Right lobe of liver (tissue), 6 donors: ENCODE measurements at regions not wholly inside any gene's neighbourhood (a gene's known extent, or its start where the extent isn't known, plus 50 kb on each side); places are given as distances from the start of the nearest gene placed in this dataset.
"Not testable (repeated sequence)": the region's sequence is repeated elsewhere in the genome, so short reads cannot be mapped to it uniquely, and the experiment has no call there.

Source experiments
- ATAC-seq, 4 donors: fragments of 200-7000 bp; cut with Tn5 transposase; one replicate each; pipeline ENCODE4 v1.9.1; 2020; ENCODE audit warnings: mild to moderate bottlenecking in 4 of 4, moderate library complexity in 4 of 4
- DNase-seq, 3 donors: peaks; one replicate each; pipeline ENCODE4 v3.0.0-alpha.2; 2020
- H3K27ac ChIP-seq, 3 donors: fragments of 200-600 bp; one replicate each; pipeline ENCODE4 v1.8.0; 2022
- H3K27me3 ChIP-seq, 2 donors: fragments of 200-600 bp; one replicate each; pipeline ENCODE4 v1.8.0; 2022
- H3K36me3 ChIP-seq, 4 donors: fragments of 200-600 bp; sonication (generic) in 1 of 4; one replicate each; pipeline versions ENCODE4 v1.5.1 to v1.8.0; 2017 to 2022; ENCODE audit warnings: control low read depth in 1 of 4
- H3K4me1 ChIP-seq, 4 donors: fragments of 200-600 bp; sonication (generic) in 1 of 4; one replicate each; pipeline versions ENCODE4 v1.5.1 to v1.8.0; 2017 to 2022; ENCODE audit warnings: control low read depth in 1 of 4
- H3K4me3 ChIP-seq, 3 donors: fragments of 200-600 bp; one replicate each; pipeline ENCODE4 v1.8.0; 2022
- H3K9me3 ChIP-seq, 4 donors: fragments of 200-600 bp; sonication (generic) in 1 of 4; one replicate each; pipeline versions ENCODE4 v1.5.1 to v1.8.0; 2017 to 2022; ENCODE audit warnings: control low read depth in 1 of 4
- POLR2A ChIP-seq: fragments of 450-650 bp; IDR thresholded peaks from one replicate; pipeline ENCODE4 v1.6.1; 2017; ENCODE audit warnings: antibody characterized with exemption, mild to moderate bottlenecking
- WGBS: methylation state at CpG from one replicate; pipeline ENCODE4 v1.1.6; 2018; ENCODE audit warnings: low coverage, low lambda C conversion rate; ENCODE audit not compliant: insufficient coverage; ENCODE audit errors: missing lambda C conversion rate; 5-methylcytosine and 5-hydroxymethylcytosine counted together
- intact Hi-C, 2 donors: fragments of 100-400 bp; cut with DNase I; formaldehyde crosslinking; loops; one replicate each; pipeline versions ENCODE4 v1.11.2 to v1.14.1; 2022
- small RNA-seq, 2 experiments: library from RNA; depleted of rRNA; stranded (forward); fragments of <200 nt; gene quantifications; one replicate each; pipeline ENCODE3, GENCODE V24; 2016
- TF ChIP-seq, protein P1 (sequence below), 4 donors: fragments of 200-600 bp in 3 of 4; fragments of 450-650 bp in 1 of 4; IDR thresholded peaks; one replicate each; pipeline versions ENCODE4 v1.5.1 to v1.8.0; 2016 to 2022; ENCODE audit warnings: antibody characterized with exemption in 4 of 4, mild to moderate bottlenecking in 2 of 4
- donor health status: DM: no; HTN: yes; CAD: no.
- donor health status: DM: no; HTN: no; CAD: no.
- donor health status: DM: no; HTN: no; CAD: no.
- donor health status: DM: no; HTN: yes; CAD: no.
- donor health status: DM: no; HTN: yes; CAD: no.

DNA sequence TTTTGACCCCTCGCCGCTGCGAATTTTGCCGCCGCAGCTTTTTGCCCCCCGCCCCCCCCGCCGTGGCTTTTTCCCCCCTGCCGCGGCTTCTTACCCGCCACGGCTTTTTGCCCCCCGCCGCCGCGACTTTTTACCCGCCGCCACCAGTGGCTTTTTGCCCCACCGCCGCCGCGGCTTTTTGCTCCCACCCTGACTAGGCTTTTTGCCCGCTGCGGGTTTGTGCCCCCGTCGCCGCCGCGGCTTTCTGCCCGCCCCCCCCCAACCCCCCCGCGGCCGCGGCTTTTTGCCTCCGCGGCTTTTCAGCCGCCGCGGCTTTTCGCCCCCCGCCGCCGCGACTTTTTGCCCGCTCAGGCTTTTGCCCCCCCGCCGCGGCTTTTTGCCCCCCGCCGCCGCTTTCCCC, 598.1 kb downstream of the GOLGA6L6 start:
- ATAC-seq (no peak), DNase-seq (no peak)
- Histone ChIP-seq H3K27ac (no peak overlapping the region), H3K9me3 (no peaks in the 10 kb centered on the region), H3K4me1 (no peaks in the 10 kb centered on the region), H3K27me3 (no peaks in the 10 kb centered on the region), H3K36me3 (no peaks in the 10 kb centered on the region), H3K4me3 (no peak overlapping the region)
- 36% methylated on average over 16 of the region's 51 CpGs for WGBS
- TF ChIP-seq, protein P1, sequence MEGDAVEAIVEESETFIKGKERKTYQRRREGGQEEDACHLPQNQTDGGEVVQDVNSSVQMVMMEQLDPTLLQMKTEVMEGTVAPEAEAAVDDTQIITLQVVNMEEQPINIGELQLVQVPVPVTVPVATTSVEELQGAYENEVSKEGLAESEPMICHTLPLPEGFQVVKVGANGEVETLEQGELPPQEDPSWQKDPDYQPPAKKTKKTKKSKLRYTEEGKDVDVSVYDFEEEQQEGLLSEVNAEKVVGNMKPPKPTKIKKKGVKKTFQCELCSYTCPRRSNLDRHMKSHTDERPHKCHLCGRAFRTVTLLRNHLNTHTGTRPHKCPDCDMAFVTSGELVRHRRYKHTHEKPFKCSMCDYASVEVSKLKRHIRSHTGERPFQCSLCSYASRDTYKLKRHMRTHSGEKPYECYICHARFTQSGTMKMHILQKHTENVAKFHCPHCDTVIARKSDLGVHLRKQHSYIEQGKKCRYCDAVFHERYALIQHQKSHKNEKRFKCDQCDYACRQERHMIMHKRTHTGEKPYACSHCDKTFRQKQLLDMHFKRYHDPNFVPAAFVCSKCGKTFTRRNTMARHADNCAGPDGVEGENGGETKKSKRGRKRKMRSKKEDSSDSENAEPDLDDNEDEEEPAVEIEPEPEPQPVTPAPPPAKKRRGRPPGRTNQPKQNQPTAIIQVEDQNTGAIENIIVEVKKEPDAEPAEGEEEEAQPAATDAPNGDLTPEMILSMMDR (IDR thresholded peaks at IDR 0.05), result no peak
- TF ChIP-seq POLR2A, result no peak
- intact Hi-C loops, result no loop called here

GRCh38 chr15:19903281-19903680, 638.3 kb downstream of the GOLGA6L6 start:
- H3K4me3 ChIP-seq, H3K27me3 ChIP-seq, H3K27ac ChIP-seq, intact Hi-C loops, H3K36me3 ChIP-seq, ATAC-seq, H3K4me1 ChIP-seq, DNase-seq, H3K9me3 ChIP-seq: not testable (repeated sequence)
- WGBS, result 28% methylated on average over 1 of the region's 1 CpG

DNA sequence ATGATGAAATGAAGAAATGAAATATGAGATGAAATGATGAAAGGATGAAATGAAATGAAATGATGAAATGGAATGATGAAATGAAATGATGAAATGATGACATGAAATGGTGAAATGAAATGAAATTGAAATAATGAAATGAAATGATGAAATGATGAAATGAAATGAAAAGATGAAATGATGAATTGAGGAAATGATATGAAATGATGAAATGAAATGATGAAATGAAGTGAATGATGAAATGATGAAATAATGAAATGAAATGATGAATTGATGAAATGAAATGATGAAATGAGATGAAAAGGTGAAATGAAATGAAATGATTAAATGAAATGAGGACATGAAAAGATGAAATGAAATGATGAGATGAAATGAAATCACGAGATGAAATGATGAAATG, 639.2 kb downstream of the GOLGA6L6 start:
- H3K36me3 ChIP-seq, H3K27me3 ChIP-seq, ATAC-seq, H3K9me3 ChIP-seq, H3K4me3 ChIP-seq, H3K27ac ChIP-seq, H3K4me1 ChIP-seq, DNase-seq, intact Hi-C loops: not testable (repeated sequence)
- 12% methylated on average over 1 of the region's 1 CpG for WGBS

DNA sequence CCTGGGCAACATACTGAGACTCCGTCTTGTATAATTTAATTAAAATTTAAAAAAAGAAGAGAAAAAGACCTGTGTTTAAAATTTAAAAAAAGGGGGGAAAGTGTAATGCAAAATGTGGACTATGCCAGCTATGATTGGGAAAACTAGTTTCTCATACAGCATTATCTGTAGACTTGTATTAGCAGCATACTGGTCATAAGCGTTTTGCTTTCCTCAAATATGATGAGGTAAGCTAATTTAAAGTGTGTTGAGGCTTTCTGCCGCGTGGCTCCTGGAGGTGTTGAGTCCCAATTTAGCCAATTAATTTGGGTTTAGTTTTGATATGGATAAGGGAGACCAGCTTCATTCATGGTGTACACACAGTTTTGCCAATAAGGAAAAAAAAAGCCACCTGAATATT, 640.2 kb downstream of the GOLGA6L6 start:
- H3K4me1 ChIP-seq, DNase-seq, H3K4me3 ChIP-seq, H3K27ac ChIP-seq, H3K36me3 ChIP-seq, H3K9me3 ChIP-seq, intact Hi-C loops, ATAC-seq, H3K27me3 ChIP-seq: not testable (repeated sequence)
- 40% methylated on average over 4 of the region's 4 CpGs for WGBS

DNA sequence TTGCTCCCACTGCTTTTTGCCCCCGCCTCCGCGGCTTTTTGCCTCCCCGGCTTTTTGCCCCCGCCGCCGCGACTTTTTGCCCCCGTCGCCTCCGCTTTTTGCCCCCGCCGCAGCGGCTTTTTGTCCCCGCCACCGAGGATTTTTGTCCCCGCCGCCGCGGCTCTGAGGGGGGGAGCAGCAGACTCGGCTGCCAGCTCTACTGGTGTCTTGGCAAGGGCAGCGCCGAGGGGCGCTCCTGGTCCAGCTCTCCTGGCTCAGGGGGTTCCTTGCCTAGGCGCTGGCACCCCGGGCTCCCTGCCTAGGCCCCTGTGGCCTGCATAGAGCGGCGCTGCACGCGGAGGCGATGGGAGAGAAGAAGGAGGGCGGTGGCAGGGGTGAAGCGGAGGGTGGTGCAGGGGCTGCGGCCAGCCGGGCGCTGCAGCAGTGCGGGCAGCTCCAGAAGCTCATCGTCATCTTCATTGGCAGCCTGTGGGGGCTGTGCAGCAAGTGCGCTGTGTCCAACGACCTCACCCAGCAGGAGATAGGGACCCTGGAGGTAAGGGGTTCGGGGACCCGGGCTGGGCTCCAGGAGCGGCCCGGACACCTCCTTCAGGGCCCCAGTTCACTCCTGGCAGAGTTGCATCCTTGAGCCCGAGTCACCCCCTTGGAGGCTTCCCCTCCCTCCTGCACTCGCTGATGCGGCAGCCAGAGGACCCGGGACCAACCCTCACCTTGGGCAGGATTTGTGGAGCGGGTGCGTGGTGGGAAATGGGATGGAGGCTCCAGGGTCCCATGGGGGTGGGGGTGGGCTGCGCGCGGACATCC, 642.4 kb downstream of the GOLGA6L6 start:
- Histone ChIP-seq H3K27me3 (no peaks in the 10 kb centered on the region), H3K4me1 (no peaks in the 10 kb centered on the region), H3K36me3 (no peaks in the 10 kb centered on the region), H3K4me3 (no peak overlapping the region), H3K9me3 (no peaks in the 10 kb centered on the region), H3K27ac (no peak overlapping the region)
- intact Hi-C loops, result no loop called here
- DNase-seq, result peak in 1 of 3 donors; percentile 38
- 63% methylated on average over 22 of the region's 53 CpGs for WGBS
- TF ChIP-seq, protein P1 (IDR thresholded peaks at IDR 0.05), result no peak
- no peak for TF ChIP-seq POLR2A
- ATAC-seq, result no peak

GRCh38 chr15:19888811-19889210, 652.8 kb downstream of the GOLGA6L6 start:
- intact Hi-C loops, ATAC-seq, DNase-seq, H3K36me3 ChIP-seq, H3K4me1 ChIP-seq, H3K27ac ChIP-seq, H3K4me3 ChIP-seq, H3K9me3 ChIP-seq, H3K27me3 ChIP-seq: not testable (repeated sequence)
- 50% methylated on average over 1 of the region's 1 CpG for WGBS

- H3K36me3 ChIP-seq, H3K9me3 ChIP-seq, ATAC-seq, H3K27me3 ChIP-seq, H3K4me3 ChIP-seq, intact Hi-C loops, H3K4me1 ChIP-seq, H3K27ac ChIP-seq, DNase-seq: not testable (repeated sequence)
- WGBS, result 54% methylated on average over 4 of the region's 4 CpGs
These were observed 697.5 kb downstream of the GOLGA6L6 start for GRCh38 chr15:19844061-19844460.

Small RNA genes lying in the stretch of these regions (small RNA-seq; reads per million reads assigned to genes)
- gene AC138701.2 (0 reads per million in 2 experiments), gene IGHD1OR15-1A (0 reads per million in 2 experiments), gene IGHD2OR15-2A (0 reads per million in 2 experiments), gene IGHD3OR15-3A (0 reads per million in 2 experiments), gene IGHD4OR15-4A (0 reads per million in 2 experiments), gene IGHD5OR15-5A (0 reads per million in 2 experiments), gene RN7SL584P (0 reads per million in 2 experiments), gene RNU6-978P (0 reads per million in 2 experiments)
